Stimulated activated CD4-positive, alpha-beta T cell treated with anti-CD3 and anti-CD28 coated beads, TNF-alpha, amount 100 ng/mL, for 24 hours (primary cell): ENCODE measurements at regions not wholly inside any gene's neighbourhood (a gene's known extent, or its start where the extent isn't known, plus 50 kb on each side); places are given as distances from the start of the nearest gene placed in this dataset.

Experiments
- DNase-seq, 3 experiments: peaks; one replicate each; pipeline ENCODE4 v3.0.0-alpha.2; 2020; ENCODE audit warnings: low read depth in 3 of 3

DNA sequence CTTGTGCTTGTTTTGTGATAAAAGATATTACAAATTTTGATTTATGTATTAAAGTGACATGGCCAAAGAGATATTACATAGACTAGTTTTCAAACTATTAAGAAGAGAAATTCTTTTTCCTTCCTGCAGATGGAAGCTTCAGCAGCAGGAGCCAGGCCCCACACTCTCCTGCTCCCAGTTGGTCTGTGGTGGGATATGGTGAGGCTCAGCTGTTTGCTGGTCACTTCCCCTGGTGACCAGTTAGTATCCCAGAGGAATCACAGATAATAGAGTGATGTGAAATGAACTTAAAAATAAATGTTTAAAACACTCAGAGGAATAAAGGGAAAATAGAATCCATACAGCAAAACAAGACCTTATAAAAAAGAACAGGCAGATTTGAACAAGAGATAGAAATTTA, 154.7 kb downstream of the KTN1 start:
- no peak for DNase-seq

GRCh38 chr14:55739967-55740648, 160.1 kb downstream of the KTN1 start:
- DNase-seq = no peak

DNA sequence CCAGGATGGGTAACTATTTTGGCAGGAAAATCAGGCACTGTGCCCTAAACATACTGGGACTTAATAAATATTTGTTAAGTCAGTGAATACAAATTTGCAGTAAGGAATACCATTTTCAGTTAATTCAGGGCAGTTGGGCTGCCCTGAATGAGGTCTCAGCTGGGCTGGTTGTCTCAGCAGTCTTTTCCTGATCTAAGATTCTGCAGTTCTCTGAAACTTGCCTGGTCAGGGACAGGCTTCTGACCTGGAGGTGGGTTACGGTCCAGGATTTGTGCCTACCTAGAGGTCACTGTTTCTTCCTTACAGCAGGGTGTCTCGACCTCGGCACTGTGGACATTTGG, 160.6 kb downstream of the KTN1 start:
- DNase-seq = no peak

DNA sequence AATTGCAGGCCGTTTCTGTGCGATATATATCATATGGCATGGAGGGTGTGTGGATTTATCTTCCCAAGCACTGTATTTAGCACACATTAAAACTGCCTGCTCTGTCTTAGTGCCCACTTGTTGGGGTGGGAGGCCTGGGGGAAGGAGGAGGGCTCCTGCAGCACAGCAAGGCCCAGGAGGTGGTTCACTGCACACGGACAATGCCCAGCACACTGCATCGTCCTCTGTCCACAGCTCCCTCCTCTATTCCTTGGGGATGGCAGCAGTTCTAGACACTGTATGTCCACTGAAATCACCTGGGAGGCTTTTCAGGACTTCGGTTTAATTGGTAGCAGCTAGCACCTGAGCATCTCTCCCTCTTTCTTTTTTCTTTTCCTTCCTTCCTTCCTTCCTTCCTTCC, 161.2 kb downstream of the KTN1 start:
- no peak for DNase-seq

DNA sequence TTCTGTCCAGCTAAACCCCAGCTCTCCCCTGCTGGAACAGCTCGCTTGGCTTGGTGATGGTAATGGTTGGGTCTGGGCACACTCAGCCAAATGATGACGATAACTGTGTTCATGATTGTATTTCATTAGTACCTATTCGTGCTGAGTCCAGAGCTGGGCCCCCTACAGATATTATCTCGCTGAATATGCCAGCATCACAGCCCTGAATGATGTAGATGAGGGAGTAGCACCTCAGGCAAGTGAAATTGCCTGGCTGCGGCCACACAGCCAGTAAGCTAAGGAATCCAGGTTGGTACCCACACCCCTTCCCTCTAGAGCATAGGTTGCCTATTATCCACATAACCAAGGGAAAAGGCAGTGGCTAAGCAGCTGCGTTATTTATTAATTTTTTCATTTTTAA, 163.5 kb downstream of the KTN1 start:
- DNase-seq = no peak

GRCh38 chr14:55744321-55744720, 164.3 kb downstream of the KTN1 start:
- no peak for DNase-seq

DNA sequence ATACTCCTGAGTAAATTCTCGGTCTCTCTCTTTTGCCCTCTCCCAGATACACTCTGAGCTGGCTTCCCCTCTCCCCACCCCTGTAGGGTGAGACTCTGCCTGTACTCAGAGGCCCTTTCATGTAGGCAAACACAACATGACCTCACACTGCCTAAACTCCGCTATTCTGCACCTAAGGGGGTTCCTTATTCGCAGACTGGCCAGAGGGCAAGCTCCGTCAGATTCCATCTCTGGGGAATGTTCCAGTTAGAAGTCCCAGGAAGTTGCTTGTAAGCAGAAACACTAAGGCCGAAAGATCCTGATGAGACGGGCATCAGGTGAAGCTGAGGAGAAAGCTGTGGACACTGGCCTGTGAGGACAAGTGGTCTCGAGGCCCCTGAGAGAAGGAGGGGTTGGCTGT, 165.9 kb downstream of the KTN1 start:
- no peak for DNase-seq

- no peak for DNase-seq
Observed at GRCh38 chr14:55746558-55746957, 166.6 kb downstream of the KTN1 start.

DNA sequence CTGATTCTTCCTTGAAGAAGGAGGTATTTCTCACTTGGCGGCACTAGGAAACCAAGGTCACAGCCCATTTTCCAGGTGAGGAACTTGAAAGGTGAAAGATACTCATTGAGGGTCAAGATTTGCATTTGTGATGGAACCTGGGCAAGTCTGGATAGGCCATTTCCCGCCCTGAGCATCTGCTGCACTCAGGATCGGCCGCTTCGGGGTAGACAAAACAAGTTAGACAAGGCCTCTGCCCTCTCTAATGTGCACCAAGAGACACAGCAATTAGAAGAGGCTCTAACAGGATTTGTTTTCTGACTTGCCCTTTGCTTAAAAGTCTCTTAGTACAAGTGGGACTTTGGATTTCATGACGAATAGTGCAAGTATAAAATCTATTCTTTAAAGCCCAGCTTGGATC, 167.2 kb downstream of the KTN1 start:
- no peak for DNase-seq

GRCh38 chr14:55749201-55749812, 169.3 kb downstream of the KTN1 start:
- no peak for DNase-seq

DNA sequence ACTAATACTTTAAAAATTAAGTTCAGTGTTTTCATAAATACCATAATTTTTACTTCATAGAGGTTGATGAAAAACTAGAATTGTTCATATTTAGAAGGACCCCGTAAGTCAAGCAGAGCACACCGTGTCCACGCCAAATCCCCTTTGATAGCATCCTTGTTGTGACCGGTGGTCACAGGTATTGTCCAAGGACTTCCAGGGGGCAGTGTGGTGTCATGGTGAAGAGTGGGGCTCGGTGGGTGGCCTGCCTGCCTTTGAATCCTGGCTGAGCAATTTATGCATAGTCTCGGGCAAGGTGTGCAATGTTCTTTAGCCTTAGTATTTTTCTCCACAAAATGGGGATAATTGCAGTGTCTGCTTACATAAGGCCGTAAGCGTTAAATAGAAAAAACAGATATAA, 169.9 kb downstream of the KTN1 start:
- DNase-seq = no peak

GRCh38 chr14:55752580-55753390, 172.8 kb downstream of the KTN1 start:
- no peak for DNase-seq

- no peak for DNase-seq
Observed at GRCh38 chr14:55754471-55754870, 174.5 kb downstream of the KTN1 start.

GRCh38 chr14:55754871-55755270, 174.9 kb downstream of the KTN1 start:
- DNase-seq = no peak

DNA sequence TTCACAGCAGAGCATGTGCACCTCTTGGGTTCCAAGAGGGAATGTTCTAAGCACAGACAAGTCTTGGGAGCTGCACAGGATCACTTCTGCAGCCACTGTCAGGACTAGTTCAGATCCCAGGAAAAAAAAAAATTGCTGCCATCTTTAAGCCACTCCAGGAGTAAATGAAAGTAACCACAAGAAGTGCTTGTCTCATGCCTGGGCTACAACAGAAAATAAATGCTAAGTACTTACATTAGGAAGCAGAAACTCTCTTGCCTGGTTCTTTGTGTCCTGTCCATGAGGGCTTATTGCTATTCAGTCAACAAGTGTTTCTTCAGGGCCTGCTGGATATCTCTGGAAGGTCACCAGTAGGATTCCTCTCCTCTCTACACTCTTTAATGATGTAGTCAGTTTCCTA, 176.1 kb downstream of the KTN1 start:
- no peak for DNase-seq

- DNase-seq = no peak
Observed at GRCh38 chr14:55756557-55756956, 176.6 kb downstream of the KTN1 start.

DNA sequence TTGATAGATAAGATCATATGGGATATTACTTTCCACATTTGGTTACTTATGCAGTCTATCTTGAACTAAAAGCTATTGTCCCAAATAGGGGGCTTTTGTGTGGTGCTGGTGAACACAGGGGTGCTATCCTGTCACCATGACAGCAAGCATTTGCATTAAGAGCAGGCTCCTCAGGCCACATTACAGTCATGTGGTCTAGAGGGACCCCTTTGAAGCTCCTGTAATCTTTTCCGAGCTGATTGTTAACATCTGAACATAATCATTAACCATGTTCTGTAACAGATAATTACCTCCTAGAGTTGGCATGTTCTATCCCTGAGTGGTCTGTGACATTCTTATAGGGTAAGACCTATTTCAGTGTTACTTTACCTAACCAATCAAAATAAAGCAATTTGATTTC, 178.8 kb downstream of the KTN1 start:
- no peak for DNase-seq

- no peak for DNase-seq
Observed at GRCh38 chr14:55760789-55761566, 181.0 kb downstream of the KTN1 start.

GRCh38 chr14:55761651-55762050, 181.6 kb downstream of the KTN1 start:
- no peak for DNase-seq

GRCh38 chr14:55762595-55763232, 182.7 kb downstream of the KTN1 start:
- DNase-seq = no peak

DNA sequence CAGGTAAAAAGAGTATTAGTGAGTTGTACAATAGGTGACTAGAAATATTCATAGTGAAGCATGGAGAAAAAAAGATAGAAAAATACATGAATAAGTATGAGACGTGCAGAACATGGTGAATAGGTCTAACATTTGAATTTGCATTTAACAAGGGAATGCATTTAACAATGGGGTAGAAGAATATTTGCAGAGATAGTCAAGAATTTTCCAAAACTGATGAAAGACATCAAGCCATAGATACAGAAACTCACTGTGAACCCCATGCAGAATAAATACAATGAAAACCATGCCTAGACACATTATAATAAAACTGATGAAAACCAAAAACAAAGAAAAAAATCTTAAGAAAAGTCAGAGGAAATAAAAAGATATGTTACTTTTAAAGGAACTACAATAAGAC, 184.8 kb downstream of the KTN1 start:
- no peak for DNase-seq

DNA sequence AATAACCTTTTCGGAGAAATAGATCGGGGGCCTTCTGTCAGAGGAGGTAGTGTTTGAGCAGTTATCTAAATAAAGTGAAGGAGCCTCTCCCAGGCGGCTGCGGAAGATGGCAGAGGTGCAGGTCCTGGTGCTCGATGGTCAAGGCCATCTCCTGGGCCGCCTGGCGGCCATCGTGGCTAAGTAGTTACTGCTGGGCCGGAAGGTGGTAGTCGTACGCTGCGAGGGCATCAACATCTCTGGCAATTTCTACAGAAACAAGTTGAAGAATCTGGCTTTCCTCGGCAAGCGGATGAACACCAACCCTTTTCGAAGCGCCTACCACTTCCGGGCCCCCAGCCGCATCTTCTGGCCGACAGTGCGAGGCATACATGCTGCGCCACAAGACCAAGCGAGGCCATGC, 186.1 kb downstream of the KTN1 start:
- DNase-seq = no peak
